Cardiac septum (tissue), 1 donor: ENCODE measurements at regions not wholly inside any gene's neighbourhood (a gene's known extent, or its start where the extent isn't known, plus 50 kb on each side); places are given as distances from the start of the nearest gene placed in this dataset.

Experiments
- DNase-seq: peaks from one replicate; pipeline ENCODE4 v3.0.0-alpha.2; 2020; ENCODE audit warnings: low spot score
- intact Hi-C: fragments of 100-400 bp; cut with DNase I; formaldehyde crosslinking; loops from one replicate; pipeline ENCODE4 v1.14.0; 2022
- donor health status: DM: no; HTN: no; CAD: no.

DNA sequence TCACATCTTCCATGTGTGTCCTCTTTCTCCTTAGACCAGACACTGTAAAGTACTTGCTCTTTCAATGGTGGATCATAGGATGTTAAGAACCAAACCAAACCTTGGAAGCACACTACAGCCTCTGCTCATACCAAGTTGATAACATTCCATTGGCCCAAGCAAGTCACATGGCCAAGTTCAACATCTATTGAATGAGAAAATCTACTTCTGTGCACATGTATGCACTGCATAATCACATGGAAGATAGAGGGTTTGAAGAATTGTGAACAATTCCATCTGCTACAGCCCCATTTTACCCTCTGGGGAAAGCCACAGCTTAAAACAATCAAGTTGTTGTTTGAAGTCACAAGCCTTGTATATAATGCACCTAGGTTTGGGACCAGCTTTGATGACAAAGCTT lies 68.2 kb downstream of the MFAP3 start:
- intact Hi-C loops: no loop called here
- DNase-seq: no peak

DNA sequence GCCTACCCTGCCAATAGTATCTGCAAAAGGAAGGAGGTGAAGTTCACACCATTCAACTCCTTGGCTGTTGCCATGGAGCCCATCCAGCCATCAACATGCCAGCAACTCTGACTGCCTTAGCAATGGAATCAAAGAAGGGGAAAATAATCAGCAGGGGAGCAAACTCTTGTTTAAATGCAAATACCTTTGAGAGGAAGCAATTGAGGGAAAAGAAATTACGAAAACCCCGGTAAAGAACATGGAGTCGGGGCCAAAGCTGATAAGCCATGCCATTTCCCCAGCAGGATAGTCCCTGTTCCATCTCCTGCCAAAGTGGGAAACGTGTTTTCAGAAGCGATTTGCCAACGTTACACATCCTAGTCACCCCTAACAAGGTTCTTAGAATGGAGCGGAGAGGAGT lies 69.0 kb downstream of the MFAP3 start:
- DNase-seq: no peak
- intact Hi-C loops: no loop called here

DNA sequence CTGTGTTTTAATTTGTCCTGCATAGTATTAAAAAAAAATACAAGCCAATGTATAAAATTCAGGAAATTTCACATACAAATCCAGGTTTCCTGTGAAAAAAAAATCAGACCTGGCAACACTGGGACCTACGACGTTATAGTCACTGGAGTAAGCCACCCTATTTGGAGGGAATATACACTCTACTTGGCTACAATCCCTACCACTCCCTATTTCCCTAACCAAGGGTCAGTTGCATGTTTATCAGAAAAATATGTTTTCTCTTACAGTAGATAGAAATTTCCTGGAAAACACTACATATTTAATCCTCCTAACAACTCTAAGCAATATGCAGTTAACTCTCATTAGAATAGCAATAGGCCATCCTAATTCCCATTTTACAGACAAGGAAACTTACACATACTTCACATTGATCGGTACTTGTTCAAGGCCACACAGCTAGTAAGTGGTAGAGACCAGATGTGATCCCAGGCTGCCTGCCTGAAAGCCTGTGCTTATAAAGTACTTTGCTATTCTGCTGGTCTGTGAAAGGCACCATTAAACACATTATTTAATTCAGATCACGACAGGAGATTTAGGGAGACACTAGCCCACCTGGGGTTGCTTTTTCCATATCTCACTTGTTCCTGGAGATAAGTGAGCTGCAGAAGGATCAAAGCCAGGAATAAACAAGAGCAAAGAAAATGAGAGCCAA lies 70.8 kb downstream of the MFAP3 start:
- intact Hi-C loops: no loop called here
- no peak for DNase-seq

DNA sequence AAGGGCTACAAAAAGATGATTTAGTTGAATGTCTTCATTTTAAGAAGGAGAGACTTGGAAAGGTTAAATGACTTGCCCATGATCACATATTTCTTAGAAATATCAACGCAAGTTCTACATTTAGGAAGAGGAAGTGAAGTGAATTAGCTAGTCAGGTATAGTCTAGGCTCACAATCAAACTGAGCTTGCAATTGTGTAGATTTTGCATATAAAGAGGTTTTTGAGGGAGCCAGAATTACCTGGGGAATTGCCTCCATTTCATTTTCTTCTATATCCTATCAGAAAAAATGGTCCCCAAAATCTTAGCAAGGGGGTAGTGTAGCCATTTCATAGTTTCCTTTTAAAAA lies 71.3 kb downstream of the MFAP3 start:
- DNase-seq: no peak
- intact Hi-C loops: no loop called here

DNA sequence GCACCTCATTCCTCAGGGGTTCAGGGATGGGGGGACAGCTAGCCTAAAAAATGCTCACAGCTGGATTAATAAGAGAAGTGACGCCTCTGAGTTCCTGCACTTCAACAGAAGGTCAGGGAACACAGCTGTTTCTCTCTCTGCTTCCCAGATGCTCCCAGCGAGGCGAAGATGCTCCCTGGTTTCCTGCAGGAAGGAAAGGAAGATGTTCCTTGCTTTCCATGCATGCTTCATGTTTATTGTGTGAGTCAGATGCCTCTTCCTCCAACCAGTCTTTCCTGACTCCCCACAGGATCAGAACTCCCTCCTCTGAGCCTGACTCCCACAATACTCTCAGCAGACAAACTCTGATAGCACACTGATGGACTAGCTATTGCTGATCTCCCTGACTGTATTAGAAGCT lies 71.9 kb downstream of the MFAP3 start:
- intact Hi-C loops: no loop called here
- DNase-seq: no peak

DNA sequence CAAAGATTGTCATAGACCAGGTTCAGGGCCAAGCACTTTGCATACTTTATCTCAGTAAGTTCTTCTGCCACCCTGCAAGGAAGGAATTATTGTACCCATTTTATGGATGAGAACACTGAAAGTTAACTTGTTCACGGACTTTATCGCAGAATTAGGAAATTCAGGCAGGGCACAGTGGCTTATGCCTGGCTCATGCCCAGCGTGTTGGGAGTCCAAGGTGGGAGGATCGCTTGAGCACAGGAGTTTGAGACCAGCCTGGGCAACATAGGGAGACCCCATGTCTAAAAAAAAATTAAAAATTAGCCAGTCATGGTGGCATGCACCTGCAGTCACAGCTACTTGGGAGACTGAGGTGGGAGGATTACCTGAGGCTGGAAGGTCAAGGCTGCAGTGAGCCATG lies 72.4 kb downstream of the MFAP3 start:
- DNase-seq: no peak
- intact Hi-C loops: no loop called here

DNA sequence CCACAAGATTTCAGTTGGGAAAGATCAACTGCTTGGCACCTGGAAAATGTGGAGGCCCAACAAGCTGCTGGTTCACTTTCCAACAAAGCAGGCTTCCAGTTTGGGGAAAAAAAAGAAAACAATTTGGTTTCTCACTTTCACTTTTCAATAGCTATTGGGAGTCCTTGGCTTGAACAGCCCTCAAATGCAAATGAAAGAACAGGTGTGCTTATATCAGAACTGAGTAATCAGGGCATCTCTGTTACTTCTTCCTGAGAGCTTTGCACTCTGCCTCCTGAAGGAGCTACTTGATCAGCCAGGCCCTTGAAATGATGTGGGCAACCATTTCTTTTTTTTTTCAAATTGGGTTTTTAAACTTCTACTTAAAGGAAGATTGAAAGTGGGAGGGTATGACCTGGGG lies 73.5 kb downstream of the MFAP3 start:
- intact Hi-C loops: no loop called here
- DNase-seq: no peak

DNA sequence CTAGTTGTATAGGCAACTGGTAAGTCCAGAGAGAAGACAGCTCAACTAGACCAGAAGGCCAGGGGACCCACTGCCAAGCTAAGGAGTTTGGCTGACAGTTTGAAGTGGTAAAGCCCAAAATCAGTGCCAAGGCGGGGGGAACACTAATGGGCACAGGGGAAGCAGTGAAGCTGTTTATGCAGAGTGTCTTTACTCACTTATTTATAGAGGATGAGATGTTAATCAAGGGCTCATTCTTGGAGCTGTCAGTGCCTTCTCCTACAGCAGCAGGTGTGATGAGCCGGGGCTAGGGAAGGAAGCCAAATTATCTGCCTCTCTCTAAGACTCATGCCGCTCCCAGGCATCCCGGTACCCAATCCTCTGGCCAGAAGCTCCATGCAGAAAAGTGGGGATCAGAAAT lies 75.2 kb upstream of the GALNT10 start:
- intact Hi-C loops: no loop called here

DNA sequence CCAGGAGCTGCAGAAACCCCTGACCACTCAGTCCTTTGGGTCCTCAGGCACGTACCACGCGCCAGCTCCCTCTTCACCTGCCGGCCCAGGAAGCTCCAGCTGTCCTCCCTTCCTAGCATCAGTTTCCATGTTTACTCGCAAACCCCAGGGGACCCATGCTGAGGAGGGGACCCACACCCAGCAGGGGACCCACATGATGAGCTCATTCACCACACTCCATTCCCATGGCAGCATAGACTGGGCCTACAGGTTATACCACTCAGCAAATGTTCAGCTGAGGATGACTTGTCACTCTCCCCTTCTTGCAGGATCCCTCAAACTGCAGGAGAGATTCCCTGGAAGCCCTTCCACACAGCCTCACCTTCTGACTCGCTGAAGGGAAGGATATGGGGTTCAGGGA lies 73.5 kb upstream of the GALNT10 start:
- intact Hi-C loops: no loop called here
- DNase-seq: no peak

More for the DNA sequence above, 75.2 kb upstream of the GALNT10 start:
- no peak for DNase-seq

DNA sequence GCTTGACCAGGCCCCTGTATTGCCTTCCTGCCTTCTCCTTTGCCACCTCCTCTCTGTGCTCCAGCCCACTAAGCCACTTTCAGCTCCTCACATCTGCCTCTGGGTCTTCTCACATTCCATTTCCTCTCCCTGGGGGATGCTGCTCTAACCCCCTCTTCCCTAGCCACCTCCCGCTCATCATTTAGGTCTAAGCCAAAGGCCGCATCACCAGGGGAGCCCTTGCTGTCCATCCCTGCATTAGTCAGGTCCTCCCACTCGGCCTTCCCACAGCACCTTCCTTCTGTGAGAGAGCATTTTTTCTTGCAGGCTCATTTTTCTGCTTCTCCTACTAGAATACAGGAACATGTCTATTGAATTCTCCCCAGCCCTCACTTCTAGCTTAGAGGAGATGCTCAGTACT lies 72.6 kb upstream of the GALNT10 start:
- DNase-seq: no peak
- intact Hi-C loops: no loop called here

DNA sequence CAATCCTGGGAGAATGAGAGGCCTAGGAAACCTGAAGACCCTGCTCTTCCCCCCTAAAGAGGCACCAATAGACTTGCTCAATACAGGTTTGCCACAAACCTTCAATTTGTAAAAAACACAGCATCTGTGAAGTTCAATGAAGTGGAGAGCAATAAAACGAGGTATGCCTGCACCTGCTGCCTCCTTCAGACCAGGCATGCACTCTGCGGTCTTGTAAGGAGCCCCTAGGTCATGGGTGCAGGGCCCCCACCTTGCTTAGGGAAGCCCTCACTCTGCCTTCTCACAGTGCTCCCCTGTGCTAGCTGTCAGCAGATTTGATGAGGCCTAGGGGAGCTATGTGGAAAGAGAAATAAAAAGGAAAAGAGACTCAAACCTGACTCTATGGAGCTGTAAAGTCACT lies 72.1 kb upstream of the GALNT10 start:
- intact Hi-C loops: no loop called here
- no peak for DNase-seq

DNA sequence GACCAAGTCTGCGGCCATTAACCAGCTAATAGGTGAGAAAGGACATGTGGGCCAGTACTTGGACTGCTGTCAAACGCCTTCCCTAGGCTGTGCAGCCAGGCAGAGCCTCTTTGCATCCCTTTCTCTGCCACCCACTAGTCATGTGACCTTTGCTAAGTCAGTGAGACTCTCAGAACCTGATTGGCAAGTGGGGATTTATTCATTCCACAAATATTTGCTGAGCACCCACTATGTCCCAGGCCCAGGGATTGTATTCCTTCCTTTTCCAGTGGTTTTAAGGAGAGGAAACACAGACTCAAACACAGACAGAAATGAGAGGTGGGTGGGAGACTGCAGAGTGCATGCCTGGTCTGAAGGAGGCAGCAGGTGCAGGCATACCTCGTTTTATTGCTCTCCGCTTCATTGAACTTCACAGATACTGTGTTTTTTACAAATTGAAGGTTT lies 71.6 kb upstream of the GALNT10 start:
- no peak for DNase-seq
- intact Hi-C loops: no loop called here

DNA sequence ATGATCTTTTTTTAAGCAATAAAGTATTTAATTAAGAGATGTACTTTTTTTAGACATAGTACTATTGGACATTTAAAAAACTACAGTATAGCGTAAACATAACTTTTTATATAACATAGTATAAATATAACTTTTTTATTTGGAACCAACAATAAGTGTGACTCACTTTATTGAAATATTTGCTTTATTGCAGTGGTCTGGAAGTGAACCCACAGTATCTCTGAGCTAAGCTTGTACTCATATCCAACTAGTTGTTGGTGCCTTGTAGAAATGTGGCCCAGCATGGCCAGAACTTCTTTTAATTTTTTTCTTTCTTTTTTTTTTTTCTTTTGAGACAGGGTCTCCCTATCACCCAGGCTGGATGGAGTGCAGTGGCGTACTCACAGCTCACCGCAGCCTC lies 61.5 kb upstream of the GALNT10 start:
- no peak for DNase-seq
- intact Hi-C loops: no loop called here

DNA sequence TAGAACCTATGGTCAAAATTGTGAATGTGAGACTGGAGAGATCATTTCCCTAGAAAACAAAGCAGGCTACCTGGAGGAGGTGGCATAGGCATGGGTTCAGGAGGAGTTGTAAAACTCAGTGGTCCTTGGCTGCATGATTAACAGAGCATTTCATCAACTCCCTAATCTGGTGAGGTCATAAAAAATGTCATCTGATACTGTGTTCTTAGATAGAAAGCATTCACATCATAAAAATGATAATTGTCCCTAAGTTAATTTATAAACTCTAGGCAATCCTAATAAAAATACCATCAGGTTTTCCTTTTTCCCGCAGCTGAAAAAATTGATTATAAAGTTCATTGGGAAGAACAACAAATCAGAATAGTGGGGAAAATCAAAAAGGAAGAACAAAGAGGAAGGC lies 60.6 kb upstream of the GALNT10 start:
- intact Hi-C loops: no loop called here
- DNase-seq: no peak

DNA sequence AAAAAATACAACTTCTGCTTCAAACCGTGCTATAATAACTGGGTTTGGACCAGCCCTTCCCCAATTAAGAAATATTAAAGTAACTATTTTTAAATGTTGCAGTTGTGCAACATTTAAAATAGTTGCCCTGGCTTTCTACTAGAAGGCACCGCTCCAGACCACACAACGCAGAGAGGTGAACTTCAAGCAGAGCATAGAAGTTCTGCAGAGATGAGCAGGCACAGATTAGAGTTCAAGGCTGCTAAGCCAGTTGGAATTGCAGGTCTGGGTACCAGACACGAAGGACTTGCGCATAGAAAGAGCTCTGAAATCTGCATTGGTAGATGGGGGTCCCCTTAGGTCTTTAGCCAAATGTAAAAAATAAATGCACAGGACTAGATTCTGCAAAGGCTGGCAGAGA lies 58.7 kb upstream of the GALNT10 start:
- DNase-seq: no peak
- intact Hi-C loops: no loop called here

DNA sequence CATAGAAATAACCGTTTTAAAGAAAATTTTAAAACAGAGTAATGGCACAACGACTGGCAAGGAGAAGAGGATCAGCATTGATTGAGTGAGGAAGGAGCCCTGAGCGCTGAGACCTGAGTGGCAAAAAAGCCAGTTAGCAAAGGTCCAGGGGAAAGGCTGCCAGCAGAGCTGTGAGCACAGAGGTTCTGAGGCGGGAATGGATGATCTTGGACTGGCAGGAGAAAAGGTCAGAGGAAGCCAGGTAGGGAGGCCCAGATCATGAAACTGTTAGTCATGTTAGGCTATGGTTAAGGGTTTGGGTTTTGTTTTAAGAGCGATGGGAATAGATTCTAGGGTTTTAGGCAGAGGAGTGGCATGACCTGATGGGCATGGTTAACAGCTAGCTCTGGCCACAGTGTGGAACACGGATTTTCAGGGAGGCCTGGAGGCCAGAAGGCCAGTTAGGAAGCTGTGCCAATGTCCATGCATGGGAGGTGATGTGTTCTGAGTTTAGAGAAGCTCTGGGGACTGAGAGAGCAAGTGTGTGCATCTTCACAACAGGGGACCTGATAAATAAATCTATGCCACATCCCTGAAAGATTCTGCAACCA lies 57.7 kb upstream of the GALNT10 start:
- intact Hi-C loops: no loop called here
- DNase-seq: no peak

DNA sequence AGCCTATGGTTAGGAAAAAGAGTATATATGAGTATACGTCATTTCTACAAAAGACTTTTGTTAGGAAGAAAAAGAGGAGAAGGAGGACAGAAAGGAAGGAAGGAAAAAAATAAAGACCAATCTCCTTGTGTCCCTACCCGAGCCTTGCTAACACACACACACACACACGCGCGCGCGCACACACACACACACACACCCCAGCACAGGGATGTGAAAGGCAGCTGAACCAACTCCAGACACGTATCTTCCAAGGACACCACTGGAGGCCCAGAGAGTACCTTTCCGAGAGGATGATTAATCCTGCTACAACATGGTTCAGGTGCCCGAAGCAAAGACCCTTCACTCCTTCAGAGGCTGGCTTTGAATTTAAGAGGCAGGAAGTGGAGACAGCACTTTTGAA lies 56.9 kb upstream of the GALNT10 start:
- no peak for DNase-seq
- intact Hi-C loops: no loop called here

DNA sequence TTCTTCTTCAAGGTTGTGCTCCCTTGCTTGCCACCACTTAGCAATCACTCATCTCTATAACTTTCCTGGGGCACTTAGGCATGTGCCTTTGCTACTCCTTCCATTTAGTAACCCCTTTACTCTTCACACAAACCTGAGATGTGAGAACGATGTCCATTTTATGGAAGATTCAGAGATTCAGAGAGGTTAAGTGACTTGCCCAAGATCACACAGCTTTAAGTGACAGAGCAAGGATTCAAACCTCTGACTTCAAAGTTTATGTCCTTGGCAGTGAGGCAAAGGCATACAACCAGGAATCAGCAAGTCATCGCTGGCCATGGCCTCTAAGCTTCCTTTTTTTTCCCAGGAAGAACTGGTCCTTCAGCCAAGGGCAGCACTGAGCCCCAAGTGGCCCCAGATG lies 56.0 kb upstream of the GALNT10 start:
- DNase-seq: no peak
- intact Hi-C loops: no loop called here

DNA sequence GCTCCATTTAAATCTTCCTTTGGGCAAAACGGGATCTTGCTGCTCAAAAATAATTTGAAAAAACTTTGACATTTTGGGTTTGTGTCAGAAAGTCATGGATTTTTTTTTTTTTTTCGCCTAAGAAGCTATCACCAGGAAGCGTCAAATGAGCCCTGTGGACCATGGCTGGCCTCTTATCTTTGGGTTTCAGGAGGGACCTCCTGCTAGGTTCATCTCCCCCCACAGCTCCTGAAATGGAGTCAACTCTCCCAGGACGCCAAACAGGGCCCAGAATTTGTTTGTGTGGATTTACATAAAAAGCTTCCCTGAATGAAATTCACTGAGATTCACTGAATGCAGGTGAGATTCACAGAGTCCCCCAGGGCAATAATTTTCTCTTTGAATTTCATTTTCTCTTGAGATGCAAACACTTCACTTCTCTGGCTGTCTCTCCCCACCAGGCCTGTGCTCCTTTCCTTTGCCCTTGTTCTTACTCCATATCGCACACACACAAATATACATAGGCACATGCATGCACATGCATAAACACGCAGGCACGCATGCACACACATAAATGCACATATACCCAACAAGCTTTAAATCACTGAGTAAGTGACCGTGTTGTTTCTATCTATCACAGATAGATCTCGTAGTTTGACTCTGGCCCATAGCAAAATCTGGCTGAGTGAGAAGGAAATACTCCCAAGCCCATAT lies 55.3 kb upstream of the GALNT10 start:
- intact Hi-C loops: no loop called here
- DNase-seq: no peak

DNA sequence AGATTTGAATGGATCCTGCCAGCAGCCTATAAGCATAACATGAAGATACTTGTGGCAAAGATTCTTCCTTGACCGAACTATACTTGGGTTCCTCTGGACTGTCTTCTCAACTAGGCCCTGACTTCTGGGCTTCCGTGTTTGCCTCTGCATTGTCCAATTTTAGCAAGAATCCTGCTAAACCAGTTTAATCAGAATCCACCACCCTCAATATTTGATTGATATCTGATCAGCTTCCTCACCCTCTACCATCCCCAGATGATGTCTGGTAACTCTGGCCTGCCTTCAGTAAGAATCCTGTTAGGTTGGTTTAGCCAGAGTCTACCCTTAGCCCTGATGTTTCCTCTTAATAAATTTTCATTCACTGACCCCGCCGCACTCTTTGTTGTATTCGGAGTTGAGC lies 54.4 kb upstream of the GALNT10 start:
- DNase-seq: no peak
- intact Hi-C loops: no loop called here

DNA sequence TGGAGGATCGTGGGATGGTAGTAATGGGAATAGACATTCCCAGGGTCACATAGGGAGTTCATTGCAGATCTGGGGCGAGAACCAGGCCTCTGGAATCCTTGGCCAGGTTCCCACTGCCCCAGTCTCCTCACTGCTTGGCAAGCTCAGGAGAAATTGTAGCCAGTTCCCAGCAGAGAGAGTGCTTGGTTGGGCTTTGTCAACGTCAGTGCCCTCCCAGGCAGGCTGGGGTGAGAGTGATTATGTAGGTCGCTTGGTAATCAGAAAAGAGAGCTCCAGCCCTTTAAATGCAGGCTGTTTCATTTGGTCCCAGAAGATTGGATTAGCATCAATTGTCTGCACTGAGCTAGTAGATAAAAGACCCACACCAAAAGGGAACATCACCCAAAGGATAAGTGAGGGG lies 51.8 kb upstream of the GALNT10 start:
- intact Hi-C loops: no loop called here
- DNase-seq: no peak
